Astrocyte (in vitro differentiated cells and primary cell): ENCODE measurements at regions not wholly inside any gene's neighbourhood (a gene's known extent, or its start where the extent isn't known, plus 50 kb on each side); places are given as distances from the start of the nearest gene placed in this dataset.

ENCODE experiments used
- DNase-seq: peaks from one replicate; pipeline ENCODE4 v3.0.0-alpha.2; 2010; ENCODE audit warnings: low read depth
- FAIRE-seq: peaks from 2 replicates; lab custom pipeline; 2011; peaks lifted over from hg19 to GRCh38; lab: Jason Lieb, UNC
- H2AFZ ChIP-seq: 2 replicates; pipeline ENCODE4 v1.6.0; 2012; ENCODE audit warnings: low read depth, low read length, inconsistent platforms
- H3K27ac ChIP-seq: 2 replicates; pipeline ENCODE4 v1.5.1; 2011; ENCODE audit warnings: low read depth, low read length, inconsistent platforms
- H3K27me3 ChIP-seq: 2 replicates; pipeline ENCODE4 v1.6.0; 2011; ENCODE audit warnings: low read length, inconsistent platforms; ENCODE audit not compliant: insufficient read depth
- H3K36me3 ChIP-seq: 2 replicates; pipeline ENCODE4 v1.5.1; 2011; ENCODE audit warnings: low read length, inconsistent platforms; ENCODE audit not compliant: insufficient read depth
- H3K4me1 ChIP-seq: 2 replicates; pipeline ENCODE4 v1.5.1; 2011; ENCODE audit warnings: low read length, inconsistent platforms; ENCODE audit not compliant: insufficient read depth
- H3K4me2 ChIP-seq: 2 replicates; pipeline ENCODE4 v1.6.0; 2012; ENCODE audit warnings: low read length, inconsistent platforms
- H3K4me3 ChIP-seq: 2 replicates; pipeline ENCODE4 v1.5.1; 2011; ENCODE audit warnings: low read depth, mild to moderate bottlenecking, low read length, inconsistent platforms; ENCODE audit not compliant: insufficient read depth
- H3K79me2 ChIP-seq: 2 replicates; pipeline ENCODE4 v1.6.0; 2012; ENCODE audit warnings: mild to moderate bottlenecking, low read length, inconsistent platforms; ENCODE audit not compliant: insufficient read depth
- H3K9ac ChIP-seq: 2 replicates; pipeline ENCODE4 v1.6.0; 2012; ENCODE audit warnings: mild to moderate bottlenecking, low read length, inconsistent platforms
- H3K9me3 ChIP-seq: 2 replicates; pipeline ENCODE4 v1.5.1; 2012; ENCODE audit warnings: low read depth, mild to moderate bottlenecking, low read length, inconsistent platforms; ENCODE audit not compliant: insufficient read depth
- H4K20me1 ChIP-seq: 2 replicates; pipeline ENCODE4 v1.6.0; 2012; ENCODE audit warnings: low read length, inconsistent platforms; ENCODE audit not compliant: insufficient read depth
- H3K27ac Mint-ChIP-seq: one replicate; pipeline ENCODE4 v1.8.0; 2021; ENCODE audit warnings: mild to moderate bottlenecking, mixed read lengths; ENCODE audit not compliant: unreplicated experiment
- H3K27me3 Mint-ChIP-seq: one replicate; pipeline ENCODE4 v1.8.0; 2021; ENCODE audit warnings: low read depth, mixed read lengths; ENCODE audit not compliant: unreplicated experiment
- H3K36me3 Mint-ChIP-seq: one replicate; pipeline ENCODE4 v1.8.0; 2021; ENCODE audit warnings: low read depth, mixed read lengths; ENCODE audit not compliant: unreplicated experiment
- H3K4me1 Mint-ChIP-seq: one replicate; pipeline ENCODE4 v1.8.0; 2021; ENCODE audit warnings: low read depth, mixed read lengths; ENCODE audit not compliant: unreplicated experiment
- H3K4me3 Mint-ChIP-seq: one replicate; pipeline ENCODE4 v1.8.0; 2021; ENCODE audit warnings: mild to moderate bottlenecking, moderate library complexity, mixed read lengths; ENCODE audit not compliant: unreplicated experiment
- H3K9me3 Mint-ChIP-seq: one replicate; pipeline ENCODE4 v1.8.0; 2021; ENCODE audit warnings: mild to moderate bottlenecking, mixed read lengths; ENCODE audit not compliant: unreplicated experiment
- EZH2 ChIP-seq: IDR thresholded peaks from 2 replicates; pipeline ENCODE4 v1.6.1; 2012; ENCODE audit warnings: mild to moderate bottlenecking, low read length, inconsistent platforms; ENCODE audit not compliant: insufficient read depth
- TF ChIP-seq, protein P1 (sequence below): IDR thresholded peaks from 2 replicates; pipeline ENCODE4 v1.5.1; 2011; ENCODE audit warnings: low read depth, mild to moderate bottlenecking, inconsistent platforms, low read length, moderate library complexity; ENCODE audit not compliant: insufficient read depth

DNA sequence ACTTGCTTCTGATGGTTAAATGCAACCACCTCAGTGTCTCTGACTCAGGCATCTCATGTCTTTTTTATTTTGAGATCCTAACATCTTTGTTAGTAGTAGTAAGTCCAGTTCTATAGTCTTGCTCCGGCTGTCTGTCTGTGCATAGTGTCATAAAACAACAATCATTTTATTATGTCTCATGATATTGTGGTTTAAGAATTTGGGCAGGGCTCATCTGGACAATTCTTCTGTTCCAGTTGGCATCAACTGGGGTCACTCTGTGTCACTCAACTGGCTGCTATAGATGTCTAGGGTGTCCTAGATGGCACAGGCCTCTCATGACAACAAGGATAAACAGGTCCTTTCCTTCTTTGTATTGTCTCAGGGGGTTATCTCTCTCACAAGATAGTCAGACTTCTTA lies 299.6 kb upstream of the ZNF521 start:
- FAIRE-seq = peak; percentile 9
- no peak overlapping the region for H3K4me3 Mint-ChIP-seq
- Histone ChIP-seq H3K36me3 (no peaks in the 10 kb centered on the region), H3K79me2 (no peaks in the 10 kb centered on the region), H3K4me2 (no peak overlapping the region), H3K27ac (peak overlapping the region; percentile 97), H3K4me1 (peaks cover 41% of the 10 kb centered on the region), H3K9me3 (no peaks in the 10 kb centered on the region), H3K9ac (no peak overlapping the region), H3K4me3 (no peak overlapping the region), H4K20me1 (no peaks in the 10 kb centered on the region), H3K27me3 (no peaks in the 10 kb centered on the region), H2AFZ (no peak overlapping the region)
- H3K27me3 Mint-ChIP-seq = no peaks in the 10 kb centered on the region
- TF ChIP-seq, protein P1, sequence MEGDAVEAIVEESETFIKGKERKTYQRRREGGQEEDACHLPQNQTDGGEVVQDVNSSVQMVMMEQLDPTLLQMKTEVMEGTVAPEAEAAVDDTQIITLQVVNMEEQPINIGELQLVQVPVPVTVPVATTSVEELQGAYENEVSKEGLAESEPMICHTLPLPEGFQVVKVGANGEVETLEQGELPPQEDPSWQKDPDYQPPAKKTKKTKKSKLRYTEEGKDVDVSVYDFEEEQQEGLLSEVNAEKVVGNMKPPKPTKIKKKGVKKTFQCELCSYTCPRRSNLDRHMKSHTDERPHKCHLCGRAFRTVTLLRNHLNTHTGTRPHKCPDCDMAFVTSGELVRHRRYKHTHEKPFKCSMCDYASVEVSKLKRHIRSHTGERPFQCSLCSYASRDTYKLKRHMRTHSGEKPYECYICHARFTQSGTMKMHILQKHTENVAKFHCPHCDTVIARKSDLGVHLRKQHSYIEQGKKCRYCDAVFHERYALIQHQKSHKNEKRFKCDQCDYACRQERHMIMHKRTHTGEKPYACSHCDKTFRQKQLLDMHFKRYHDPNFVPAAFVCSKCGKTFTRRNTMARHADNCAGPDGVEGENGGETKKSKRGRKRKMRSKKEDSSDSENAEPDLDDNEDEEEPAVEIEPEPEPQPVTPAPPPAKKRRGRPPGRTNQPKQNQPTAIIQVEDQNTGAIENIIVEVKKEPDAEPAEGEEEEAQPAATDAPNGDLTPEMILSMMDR = no peak
- no peak for TF ChIP-seq EZH2
- DNase-seq = peak; percentile 4
- H3K36me3 Mint-ChIP-seq = peaks cover 1% of the 10 kb centered on the region
- H3K27ac Mint-ChIP-seq = peak overlapping the region; percentile 99
- peaks cover 3% of the 10 kb centered on the region for H3K9me3 Mint-ChIP-seq
- peaks cover 41% of the 10 kb centered on the region for H3K4me1 Mint-ChIP-seq

DNA sequence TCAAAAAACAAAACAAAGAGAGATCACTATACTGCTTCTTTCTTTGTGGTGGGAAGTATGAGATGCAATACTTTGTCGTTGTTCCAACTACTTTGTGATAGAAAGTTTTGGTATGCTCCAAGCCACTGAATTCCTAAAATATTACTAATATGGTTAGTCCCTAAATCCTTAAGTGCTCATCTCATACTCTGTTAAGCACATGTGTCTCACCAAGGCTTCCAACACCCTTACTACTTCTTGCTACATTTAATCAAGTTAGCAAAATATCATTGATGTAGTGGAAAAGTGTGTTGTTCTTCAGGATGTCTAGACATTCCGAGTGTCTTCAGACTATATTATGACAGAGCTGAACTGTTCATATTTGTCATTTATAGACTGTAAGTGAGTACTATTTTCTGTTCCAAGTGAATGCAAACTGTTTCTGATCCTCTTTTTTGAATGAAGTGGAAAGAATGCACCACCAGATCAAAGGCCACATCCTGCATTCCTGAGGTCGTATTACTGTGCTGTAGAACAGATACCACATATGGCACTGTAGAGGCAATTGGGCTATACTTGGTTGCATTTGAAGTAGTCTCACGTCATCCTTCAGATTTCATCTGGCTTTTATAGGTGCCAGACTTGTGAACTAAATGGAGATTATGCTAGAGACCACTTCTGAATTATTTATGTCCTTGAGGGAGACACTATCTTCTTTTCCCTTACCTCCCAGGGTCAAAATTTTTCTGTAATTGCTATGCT lies 298.4 kb upstream of the ZNF521 start:
- FAIRE-seq = peak; percentile 97
- peak overlapping the region; percentile 97 for H3K27ac ChIP-seq
- peak overlapping the region; percentile 75 for H3K9ac ChIP-seq

More for the DNA sequence above, 298.4 kb upstream of the ZNF521 start:
- TF ChIP-seq, protein P1 = no peak
- no peak for TF ChIP-seq EZH2
- Mint-ChIP-seq H3K27me3 (no peaks in the 10 kb centered on the region), H3K36me3 (peaks cover 1% of the 10 kb centered on the region), H3K4me1 (peaks cover 41% of the 10 kb centered on the region), H3K9me3 (peaks cover 3% of the 10 kb centered on the region), H3K4me3 (no peak overlapping the region), H3K27ac (peak overlapping the region; percentile 99)
- Histone ChIP-seq H3K9me3 (no peaks in the 10 kb centered on the region), H3K4me3 (peak overlapping the region; percentile 25), H4K20me1 (no peaks in the 10 kb centered on the region), H2AFZ (no peak overlapping the region), H3K4me1 (peaks cover 41% of the 10 kb centered on the region), H3K36me3 (no peaks in the 10 kb centered on the region), H3K4me2 (peak overlapping the region; percentile 77), H3K27me3 (no peaks in the 10 kb centered on the region), H3K79me2 (no peaks in the 10 kb centered on the region)
- peak; percentile 100 for DNase-seq
